Colonic mucosa (tissue), 4 donors: ENCODE measurements at regions not wholly inside any gene's neighbourhood (a gene's known extent, or its start where the extent isn't known, plus 50 kb on each side); places are given as distances from the start of the nearest gene placed in this dataset.
"Not testable (repeated sequence)": the region's sequence is repeated elsewhere in the genome, so short reads cannot be mapped to it uniquely, and the experiment has no call there.

Experiments used
- DNase-seq: peaks from one replicate; pipeline ENCODE4 v3.0.0-alpha.2; 2020
- H3K27ac ChIP-seq: fragments of 200-600 bp; one replicate; pipeline ENCODE4 v1.8.0; 2021
- H3K27me3 ChIP-seq: fragments of 200-600 bp; one replicate; pipeline ENCODE4 v1.8.0; 2021
- H3K36me3 ChIP-seq: fragments of 200-600 bp; one replicate; pipeline ENCODE4 v1.8.0; 2021
- H3K4me1 ChIP-seq: fragments of 200-600 bp; one replicate; pipeline ENCODE4 v1.8.0; 2021; ENCODE audit warnings: mild to moderate bottlenecking
- H3K4me3 ChIP-seq: fragments of 200-600 bp; one replicate; pipeline ENCODE4 v1.8.0; 2021
- H3K9ac ChIP-seq, 2 donors: one replicate each; pipeline ENCODE4 v1.7.0; 2013; ENCODE audit warnings: control low read depth in 2 of 2, low read depth in 2 of 2, low read length in 2 of 2
- H3K9me3 ChIP-seq: fragments of 200-600 bp; one replicate; pipeline ENCODE4 v1.8.0; 2021
- intact Hi-C: fragments of 100-400 bp; cut with DNase I; formaldehyde crosslinking; loops from one replicate; pipeline ENCODE4 v1.14.1; 2022
- TF ChIP-seq, protein P1 (sequence below): fragments of 200-600 bp; IDR thresholded peaks from one replicate; pipeline ENCODE4 v1.8.0; 2022; ENCODE audit warnings: antibody characterized with exemption, mild to moderate bottlenecking
- donor health status: healthy.
- donor health status: DM: no; HTN: no; CAD: no.
- donor health status: DM: no; HTN: no; CAD: no.

DNA sequence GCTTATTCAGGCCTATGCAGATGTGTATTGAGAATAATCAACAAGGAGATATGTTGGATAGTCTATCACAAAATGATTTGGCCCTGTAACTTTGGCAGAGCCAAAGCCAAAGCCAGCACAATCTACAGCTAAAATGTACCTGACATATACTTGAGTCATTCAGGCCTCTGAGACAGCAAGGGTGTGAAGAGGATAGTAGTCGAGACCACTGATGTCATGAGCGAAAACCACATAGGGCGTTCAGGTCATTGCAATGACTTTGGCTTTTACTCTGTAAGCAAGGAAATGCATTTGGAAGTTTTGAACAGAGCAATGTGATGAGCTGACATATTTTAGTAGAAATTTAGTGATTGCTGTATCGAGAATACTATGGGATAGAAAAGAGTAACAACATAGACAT, 579.6 kb downstream of the AMY1C start:
- H3K9me3 ChIP-seq, result no peaks in the 10 kb centered on the region
- H3K9ac ChIP-seq, result no peak overlapping the region
- intact Hi-C loops, result no loop called here
- H3K27ac ChIP-seq, result no peak overlapping the region
- H3K4me3 ChIP-seq, result no peak overlapping the region
- TF ChIP-seq, protein P1, sequence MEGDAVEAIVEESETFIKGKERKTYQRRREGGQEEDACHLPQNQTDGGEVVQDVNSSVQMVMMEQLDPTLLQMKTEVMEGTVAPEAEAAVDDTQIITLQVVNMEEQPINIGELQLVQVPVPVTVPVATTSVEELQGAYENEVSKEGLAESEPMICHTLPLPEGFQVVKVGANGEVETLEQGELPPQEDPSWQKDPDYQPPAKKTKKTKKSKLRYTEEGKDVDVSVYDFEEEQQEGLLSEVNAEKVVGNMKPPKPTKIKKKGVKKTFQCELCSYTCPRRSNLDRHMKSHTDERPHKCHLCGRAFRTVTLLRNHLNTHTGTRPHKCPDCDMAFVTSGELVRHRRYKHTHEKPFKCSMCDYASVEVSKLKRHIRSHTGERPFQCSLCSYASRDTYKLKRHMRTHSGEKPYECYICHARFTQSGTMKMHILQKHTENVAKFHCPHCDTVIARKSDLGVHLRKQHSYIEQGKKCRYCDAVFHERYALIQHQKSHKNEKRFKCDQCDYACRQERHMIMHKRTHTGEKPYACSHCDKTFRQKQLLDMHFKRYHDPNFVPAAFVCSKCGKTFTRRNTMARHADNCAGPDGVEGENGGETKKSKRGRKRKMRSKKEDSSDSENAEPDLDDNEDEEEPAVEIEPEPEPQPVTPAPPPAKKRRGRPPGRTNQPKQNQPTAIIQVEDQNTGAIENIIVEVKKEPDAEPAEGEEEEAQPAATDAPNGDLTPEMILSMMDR, result no peak
- H3K4me1 ChIP-seq, result no peaks in the 10 kb centered on the region
- no peaks in the 10 kb centered on the region for H3K36me3 ChIP-seq
- no peak for DNase-seq
- H3K27me3 ChIP-seq, result no peaks in the 10 kb centered on the region

DNA sequence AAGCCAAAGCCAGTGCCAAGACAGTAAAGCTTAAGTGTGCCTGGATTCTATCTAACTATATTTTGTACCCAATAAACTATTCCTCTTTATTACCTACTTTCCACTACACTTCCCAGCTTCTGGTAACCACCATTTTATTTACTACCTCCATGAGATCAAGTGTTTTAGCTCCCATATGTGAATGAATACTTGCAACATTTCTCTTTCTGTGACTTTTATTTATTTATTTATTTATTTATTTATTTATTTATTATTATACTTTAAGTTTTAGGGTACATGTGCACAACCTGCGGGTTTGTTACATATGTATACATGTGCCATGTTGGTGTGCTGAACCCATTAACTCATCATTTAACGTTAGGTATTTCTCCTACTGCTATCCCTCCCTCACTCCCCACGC, 582.1 kb downstream of the AMY1C start:
- DNase-seq, result no peak
- no peak overlapping the region for H3K9ac ChIP-seq
- H3K4me1 ChIP-seq, result no peaks in the 10 kb centered on the region
- no peak overlapping the region for H3K4me3 ChIP-seq
- no peaks in the 10 kb centered on the region for H3K27me3 ChIP-seq
- no peaks in the 10 kb centered on the region for H3K36me3 ChIP-seq
- intact Hi-C loops, result no loop called here
- no peaks in the 10 kb centered on the region for H3K9me3 ChIP-seq
- TF ChIP-seq, protein P1, result no peak
- no peak overlapping the region for H3K27ac ChIP-seq

DNA sequence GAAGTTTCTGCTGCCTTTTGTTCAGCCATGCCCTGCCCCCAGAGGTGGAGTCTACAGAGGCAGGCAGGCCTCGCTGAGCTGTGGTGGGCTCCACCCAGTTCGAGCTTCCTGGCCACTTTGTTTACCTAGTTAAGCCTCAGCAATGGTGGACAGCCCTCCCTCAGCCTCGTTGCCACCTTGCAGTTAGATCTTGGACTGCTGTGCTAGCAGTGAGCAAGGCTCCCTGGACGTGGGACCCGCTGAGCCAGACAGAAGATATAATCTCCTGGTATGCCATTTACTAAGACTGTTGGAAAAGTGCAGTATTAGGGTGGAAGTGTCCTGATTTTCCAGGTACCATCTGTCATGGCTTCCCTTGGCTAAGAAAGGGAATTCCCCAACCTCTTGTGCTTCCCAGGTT, 588.2 kb downstream of the AMY1C start:
- H3K9ac ChIP-seq, H3K27me3 ChIP-seq, H3K27ac ChIP-seq, DNase-seq, H3K36me3 ChIP-seq, H3K9me3 ChIP-seq, intact Hi-C loops, H3K4me1 ChIP-seq, H3K4me3 ChIP-seq: not testable (repeated sequence)

DNA sequence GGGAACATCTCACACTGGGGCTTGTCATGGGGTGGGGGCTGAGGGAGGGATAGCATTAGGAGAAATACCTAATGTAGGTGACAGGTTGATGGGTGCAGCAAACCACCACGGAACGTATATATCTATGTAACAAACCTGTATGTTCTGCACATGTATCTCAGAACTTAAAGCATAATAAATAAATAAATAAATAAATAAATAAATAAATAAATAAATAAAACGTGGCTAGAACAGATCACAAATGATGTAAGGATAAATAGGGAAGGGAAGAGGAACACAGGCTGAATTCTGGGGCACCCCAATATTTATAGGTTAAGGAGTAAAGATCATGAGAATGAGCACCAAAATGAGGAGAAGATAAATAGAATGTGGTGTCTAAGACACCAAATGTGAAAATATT, 592.2 kb downstream of the AMY1C start:
- Histone ChIP-seq H3K27ac (no peak overlapping the region), H3K9ac (no peak overlapping the region), H3K27me3 (no peaks in the 10 kb centered on the region), H3K4me3 (no peak overlapping the region), H3K36me3 (no peaks in the 10 kb centered on the region), H3K4me1 (no peaks in the 10 kb centered on the region), H3K9me3 (no peaks in the 10 kb centered on the region)
- no peak for DNase-seq
- TF ChIP-seq, protein P1, result no peak
- intact Hi-C loops, result no loop called here

DNA sequence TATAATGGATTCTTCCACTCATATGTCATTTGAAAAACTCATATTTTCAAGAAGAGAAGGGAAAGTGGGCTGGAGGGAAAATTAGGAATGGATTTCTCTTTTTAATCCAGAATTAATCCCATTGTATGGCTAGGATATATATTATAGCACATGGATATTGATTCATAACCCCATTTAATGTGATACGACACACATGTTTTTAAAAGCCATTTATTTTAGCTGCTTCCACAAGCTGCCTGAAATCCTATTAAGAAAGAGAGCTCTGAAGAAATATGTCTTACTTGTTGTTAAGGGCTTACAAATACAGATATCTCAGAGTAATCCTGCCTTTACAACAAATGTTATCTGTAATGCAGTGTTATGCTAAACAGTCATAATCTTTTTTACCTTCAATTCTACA, 598.6 kb downstream of the AMY1C start:
- Histone ChIP-seq H3K9me3 (no peaks in the 10 kb centered on the region), H3K9ac (no peak overlapping the region), H3K4me1 (no peaks in the 10 kb centered on the region), H3K27me3 (no peaks in the 10 kb centered on the region), H3K36me3 (no peaks in the 10 kb centered on the region), H3K27ac (no peak overlapping the region), H3K4me3 (no peak overlapping the region)
- DNase-seq, result no peak
- TF ChIP-seq, protein P1, result no peak
- intact Hi-C loops, result no loop called here

DNA sequence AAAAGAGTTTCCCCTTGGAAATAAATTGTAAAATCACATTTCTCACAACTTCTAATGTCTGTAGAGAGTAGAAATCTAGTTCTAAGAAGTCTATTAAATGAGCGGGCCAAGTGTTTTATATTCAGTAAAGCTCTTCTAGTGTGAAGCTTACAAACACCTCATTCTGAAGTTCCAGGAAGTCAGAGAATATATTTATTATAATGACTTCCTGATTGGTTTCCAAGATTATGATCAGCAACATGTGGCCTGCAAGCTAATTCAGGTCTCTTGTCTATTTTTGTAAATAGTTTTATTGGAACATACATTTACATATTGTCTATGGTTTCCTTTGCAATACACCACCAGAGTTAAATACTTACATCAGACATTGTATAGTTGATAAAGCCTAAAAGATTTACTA, 603.9 kb downstream of the AMY1C start:
- no peak overlapping the region for H3K9ac ChIP-seq
- H3K4me3 ChIP-seq, result no peak overlapping the region
- TF ChIP-seq, protein P1, result no peak
- H3K4me1 ChIP-seq, result no peaks in the 10 kb centered on the region
- intact Hi-C loops, result no loop called here
- H3K36me3 ChIP-seq, result no peaks in the 10 kb centered on the region
- DNase-seq, result no peak
- no peak overlapping the region for H3K27ac ChIP-seq
- H3K9me3 ChIP-seq, result no peaks in the 10 kb centered on the region
- H3K27me3 ChIP-seq, result no peaks in the 10 kb centered on the region
